Stimulated activated CD8-positive, alpha-beta memory T cell treated with anti-CD3 and anti-CD28 coated beads, Interleukin-2, amount 100 ng/mL, for 1 hour (primary cell): ENCODE measurements at regions not wholly inside any gene's neighbourhood (a gene's known extent, or its start where the extent isn't known, plus 50 kb on each side); places are given as distances from the start of the nearest gene placed in this dataset.

Source experiments
- DNase-seq, 2 donors: peaks; one replicate each; pipeline ENCODE4 v3.0.0-alpha.2; 2020; ENCODE audit warnings: low read depth in 2 of 2

DNA sequence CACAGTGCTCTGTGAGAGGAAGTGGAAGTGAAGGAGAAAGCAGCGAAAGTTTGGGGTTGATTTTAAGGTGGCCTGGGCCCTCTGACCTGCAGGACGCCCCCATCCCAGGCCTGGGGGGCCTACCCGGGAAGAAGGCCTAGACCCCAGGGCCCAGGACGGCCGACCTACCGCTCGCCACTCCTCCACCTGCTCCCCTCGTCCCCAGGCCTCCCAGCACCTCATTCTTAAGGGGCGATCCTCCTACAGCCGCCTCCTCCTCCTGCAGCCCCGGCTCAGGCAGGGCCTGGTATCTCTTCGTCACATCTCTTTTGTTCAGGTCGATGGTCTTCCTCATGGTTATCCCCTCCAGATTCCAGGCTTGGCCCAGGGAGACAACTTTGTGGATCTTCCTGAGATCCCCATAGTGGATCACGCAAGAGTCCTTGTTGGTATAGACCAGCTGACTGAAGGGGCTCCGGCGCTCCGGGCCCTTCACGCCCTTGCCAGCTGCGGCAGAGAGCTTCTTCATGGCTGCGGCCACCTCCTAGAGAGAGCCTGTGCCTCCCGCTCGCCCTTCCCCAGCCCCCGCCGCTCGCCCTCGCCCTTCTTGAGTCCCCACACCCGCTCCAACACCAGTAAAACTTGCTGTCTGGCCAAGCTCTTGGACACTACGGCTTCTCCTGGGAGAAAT is 117.5 kb downstream of the OR13A1 start:
- no peak for DNase-seq

DNA sequence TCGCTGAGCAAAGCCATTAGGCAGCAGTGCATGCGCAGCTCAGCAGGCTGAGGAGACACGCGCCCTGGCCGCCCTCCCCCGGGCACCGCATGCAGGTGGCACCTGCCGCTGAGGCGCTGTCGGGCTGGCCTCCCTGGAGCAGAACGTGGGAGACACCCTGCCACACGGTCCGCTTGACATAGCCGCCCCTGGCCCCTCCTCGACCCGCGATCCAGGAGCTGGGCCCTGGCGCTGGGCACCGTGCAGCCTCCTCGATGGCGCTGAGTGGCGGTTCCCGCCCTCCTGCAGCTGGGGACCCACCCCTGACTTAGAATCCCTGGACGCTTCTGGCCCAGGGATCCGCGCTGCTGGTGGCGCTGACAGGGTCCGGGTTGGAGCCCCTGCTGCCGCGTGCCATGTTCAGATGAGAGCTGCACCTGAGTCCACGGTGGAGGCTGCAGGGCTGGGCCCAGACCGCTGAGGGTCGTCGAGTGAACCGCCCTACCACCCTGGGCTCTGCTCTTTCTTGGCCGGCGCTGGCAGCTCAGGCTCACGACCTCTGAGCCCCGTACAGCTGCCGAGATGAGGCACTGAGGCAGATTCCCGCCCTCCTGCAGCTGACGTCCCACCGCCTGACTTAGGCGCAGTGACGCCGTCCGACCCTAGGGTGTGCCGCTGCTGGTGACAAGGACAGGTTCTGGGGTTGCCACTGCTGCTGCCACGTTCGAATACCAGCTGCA is 116.8 kb downstream of the OR13A1 start:
- no peak for DNase-seq

DNA sequence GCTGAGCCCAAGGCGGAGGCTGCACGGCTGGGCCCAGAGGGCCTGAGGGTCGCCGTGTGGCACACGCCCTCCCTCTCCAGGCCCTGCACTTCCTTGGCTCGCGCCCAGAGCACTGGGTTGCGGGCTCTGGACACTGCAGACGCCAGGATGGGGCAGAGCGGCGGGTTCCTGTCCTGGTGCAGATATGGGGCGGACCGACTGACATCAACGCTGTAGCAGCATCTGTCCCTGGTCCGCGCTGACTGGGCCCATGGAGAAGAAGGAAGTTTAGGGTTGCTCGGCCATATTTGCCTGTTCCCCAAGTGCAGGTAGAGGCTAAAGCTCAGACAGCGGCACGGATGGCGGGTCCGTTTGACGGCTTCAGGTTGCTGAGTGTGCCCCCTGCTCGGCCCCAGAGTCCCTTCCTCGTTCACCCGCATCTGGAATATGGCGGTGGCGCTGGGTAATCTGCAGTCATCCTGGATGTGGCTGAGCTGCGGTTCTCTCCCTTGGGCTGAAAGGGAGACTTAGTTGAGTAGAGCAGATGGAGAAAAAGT is 116.1 kb downstream of the OR13A1 start:
- no peak for DNase-seq

DNA sequence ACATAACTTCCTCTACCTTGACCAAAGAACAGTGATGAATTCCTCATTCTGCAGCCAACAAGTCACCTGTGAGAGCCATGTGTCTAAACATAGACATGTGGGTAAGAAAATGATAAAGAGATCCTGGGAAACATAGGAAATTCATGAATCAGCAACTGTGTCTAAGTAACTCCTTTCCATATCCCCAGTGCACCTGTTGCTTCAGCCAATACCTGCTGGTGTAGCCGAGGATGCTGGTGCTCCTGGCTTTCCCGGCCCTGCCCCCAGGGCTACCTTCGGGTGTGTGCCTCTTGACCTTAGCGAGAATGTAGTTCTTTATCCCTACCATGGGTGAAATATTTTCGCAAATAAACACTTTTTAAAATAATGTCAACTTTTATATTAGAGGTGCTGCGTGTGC is 114.1 kb downstream of the OR13A1 start:
- no peak for DNase-seq

DNA sequence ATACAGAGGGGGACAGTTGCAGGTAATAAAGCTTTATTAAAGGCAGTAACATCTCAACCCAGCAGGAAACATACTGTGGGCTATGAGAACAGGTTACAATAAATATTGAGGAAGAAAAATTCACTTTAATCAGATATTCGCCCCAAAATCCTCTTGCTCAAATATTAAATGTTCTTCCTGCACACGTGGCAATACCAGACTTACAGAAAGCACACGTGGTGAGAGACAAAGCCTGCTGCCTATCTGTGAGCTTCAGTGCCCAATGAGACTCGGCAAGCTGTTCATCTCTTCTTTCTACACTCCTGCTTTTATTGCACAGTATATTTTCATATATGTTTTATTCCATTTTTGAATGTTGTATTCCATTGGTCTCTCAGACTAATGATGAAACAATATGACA is 113.2 kb downstream of the OR13A1 start:
- DNase-seq: no peak

DNA sequence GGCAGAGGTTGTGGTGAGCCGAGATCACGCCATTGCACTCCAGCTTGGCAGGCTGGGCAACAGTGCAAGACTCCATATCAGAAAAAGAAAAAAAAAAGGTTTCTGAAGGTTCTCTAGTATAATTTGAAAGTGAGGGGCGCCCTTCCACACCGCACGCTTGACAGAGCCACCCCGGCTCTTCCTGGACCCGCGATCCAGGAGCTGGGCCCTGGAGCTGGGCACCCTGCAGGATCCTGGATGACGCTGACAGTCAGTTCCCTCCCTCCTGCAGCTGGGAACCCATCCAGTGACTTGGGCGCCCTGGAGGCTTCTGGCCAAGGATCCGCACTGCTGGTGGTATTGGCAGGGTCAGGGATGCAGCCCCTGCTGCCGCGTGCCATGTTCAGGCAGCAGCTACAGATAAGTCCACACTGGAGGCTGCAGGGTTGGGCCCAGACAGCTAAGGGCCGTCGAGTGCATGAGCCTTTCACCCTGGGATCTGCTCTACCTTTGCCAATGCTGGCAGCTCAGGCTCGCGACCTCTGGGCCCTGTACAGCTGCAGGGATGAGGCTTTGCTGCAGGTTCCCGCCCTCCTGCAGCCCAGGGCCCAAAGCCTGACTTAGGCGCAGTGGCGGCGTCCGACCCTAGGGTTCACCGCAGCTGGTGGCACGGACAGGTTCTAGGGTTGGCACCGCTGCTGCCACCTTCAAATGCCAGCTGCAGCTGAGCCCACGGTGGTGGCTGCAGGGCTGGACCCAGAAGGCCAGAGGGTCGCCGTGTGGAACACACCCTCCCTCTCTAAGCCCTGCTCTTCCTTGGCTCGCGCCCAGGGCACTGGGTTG is 110.2 kb downstream of the OR13A1 start:
- no peak for DNase-seq

DNA sequence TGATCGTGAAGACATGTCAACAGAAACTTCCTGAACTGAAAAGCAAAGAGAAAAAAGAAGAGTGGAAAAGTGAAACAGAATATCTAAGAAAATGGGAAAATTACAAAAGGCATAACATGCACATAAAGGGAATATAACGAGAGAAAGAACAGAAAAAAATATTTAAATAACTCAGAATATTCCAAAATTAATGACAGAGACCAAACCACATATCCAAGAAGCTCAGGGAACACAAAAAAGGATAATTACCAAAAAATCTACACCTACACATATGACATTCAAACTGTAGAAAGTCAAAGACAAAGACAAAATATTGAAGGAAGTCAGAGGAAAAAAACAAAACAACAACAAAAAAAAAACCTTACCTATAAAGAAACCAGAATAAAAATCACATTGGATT is 105.5 kb downstream of the OR13A1 start:
- DNase-seq: no peak

DNA sequence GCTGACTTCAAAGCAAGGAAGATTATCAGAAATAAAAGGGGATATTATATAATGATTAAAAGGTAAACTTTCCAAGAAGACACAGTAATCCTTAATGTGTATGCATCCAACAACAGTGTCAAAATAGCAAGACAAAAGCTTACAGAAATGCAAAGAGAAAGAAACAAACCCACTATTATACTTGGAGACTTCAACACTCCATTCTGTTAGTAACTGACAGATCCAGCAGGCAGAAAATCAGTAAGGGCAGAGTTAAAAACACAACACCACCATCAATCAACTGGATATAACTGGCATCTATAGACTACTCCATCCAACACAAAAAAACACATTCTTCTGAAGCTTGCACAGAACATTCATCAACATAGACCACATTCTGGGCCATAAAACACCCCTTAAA is 103.8 kb downstream of the OR13A1 start:
- no peak for DNase-seq

DNA sequence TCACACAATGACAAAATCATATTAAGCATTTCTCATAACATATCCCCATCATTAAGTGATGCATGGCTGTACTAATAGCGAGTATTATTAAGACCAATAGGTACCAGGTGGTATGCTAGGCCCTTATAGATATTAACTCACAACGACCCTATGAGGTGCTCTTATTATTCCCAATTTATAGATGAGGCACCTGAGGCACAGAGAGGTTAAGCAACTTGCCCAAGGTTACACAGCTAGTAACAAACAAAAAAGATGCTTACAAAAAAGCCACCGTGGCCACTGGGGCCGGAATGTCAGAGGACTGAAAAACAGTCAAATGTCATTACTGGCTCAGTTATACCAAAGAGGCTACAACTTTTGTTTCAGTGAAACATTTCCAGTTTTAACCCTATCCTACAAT is 96.0 kb downstream of the OR13A1 start:
- no peak for DNase-seq

DNA sequence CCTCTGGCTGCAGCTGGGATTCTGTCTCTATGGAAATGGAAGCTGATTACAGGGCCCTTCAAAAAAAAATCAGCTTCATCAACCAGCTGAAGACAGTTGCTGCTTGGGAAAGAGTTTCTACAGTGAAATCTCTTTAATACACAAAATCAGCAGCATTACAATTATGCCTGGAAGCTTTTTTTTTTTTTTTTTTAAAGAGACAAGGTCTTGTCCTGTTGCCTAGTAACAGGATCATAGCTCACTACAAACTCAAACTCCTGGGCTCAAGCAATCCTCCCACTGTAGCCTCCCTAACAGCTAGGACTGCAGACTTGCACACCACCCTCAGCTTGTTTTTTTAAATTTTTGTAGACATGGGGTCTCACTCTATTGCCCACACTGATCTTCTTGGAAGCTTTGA is 94.5 kb downstream of the OR13A1 start:
- no peak for DNase-seq

DNA sequence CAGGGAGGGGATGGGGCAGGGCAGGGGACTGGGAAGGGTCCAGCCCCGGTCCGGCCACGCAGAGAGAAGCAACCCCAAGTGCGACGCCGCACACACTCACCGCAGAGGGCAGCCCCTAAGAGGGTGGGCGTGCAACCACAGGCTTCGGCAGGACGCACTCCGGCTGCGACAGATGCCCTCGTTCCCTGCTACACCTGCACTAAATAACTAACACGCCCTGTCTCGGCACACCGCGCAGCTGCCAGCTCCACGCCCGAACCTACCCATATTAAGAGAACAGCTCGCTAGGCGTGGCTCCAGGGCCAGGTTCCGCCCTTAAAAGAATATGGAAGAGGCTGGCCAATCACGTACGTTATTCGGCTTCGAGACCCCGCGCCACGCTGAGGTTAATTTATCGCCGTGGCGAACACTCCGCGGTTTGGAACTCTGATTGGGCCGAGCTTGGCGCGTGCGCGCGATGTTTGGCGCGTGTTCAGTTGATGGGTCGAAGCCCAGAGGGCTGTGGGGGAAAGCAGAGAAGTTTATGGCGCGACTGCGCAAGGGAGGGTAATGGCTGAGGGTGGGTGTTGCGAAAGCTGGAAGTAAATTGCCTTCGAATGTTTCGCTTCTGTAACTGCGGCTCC is 91.1 kb downstream of the OR13A1 start:
- DNase-seq: no peak

DNA sequence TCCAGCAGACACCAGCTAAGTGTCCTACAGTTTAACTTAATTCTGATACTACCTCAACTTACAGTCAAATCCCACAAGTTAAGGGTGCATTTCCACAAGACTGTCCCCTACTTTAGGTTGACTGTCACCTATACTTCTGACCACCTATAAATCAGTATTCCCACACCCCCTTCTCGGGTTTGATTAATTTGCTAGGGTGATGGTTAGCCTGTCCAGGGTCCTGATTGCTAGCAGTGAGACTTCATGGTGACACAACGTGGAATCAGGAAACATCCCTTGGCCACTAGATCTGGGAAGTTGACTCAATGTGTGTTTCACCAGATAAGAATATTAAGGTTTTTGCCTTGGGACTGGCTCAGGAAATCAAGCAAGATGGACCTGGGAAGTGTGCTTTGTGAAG is 88.4 kb downstream of the OR13A1 start:
- DNase-seq: no peak

DNA sequence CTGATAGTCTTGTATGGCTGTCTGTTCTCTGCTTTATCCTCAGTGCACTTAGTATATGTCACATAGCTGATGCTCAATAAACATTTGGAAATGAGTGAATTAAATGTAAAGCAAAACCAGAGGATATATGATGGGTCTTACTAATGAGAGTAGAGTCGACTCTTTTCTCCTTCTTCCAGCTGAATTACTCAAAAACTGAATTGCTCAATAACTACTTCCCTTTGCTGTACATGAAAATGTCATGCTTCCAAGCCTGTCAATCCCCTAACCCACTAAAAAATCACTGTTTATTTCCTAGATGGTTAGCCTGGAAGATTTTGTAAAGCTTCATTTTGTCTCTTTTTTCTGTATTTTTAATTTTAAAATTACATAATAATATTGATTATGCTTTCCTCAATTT is 88.0 kb downstream of the OR13A1 start:
- no peak for DNase-seq

DNA sequence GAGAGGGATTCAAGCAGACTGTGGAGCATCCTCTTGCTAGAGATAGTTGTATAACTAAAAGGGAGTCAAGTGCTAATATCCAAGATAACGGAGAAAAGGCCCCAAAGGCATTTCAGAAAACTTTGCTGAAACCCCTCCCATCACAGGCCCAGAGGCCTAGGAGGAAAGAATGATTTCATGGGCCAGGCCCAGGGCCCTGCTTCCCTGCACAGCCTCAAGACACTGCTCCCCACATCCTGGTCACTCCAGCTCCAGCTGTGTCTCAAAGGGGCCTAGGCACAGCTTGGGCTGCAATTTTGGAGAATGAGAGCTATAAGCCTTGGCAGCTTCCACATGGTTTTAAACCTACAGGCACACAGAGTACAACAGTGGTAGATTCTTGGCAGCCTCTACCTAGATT is 85.6 kb downstream of the OR13A1 start:
- no peak for DNase-seq

DNA sequence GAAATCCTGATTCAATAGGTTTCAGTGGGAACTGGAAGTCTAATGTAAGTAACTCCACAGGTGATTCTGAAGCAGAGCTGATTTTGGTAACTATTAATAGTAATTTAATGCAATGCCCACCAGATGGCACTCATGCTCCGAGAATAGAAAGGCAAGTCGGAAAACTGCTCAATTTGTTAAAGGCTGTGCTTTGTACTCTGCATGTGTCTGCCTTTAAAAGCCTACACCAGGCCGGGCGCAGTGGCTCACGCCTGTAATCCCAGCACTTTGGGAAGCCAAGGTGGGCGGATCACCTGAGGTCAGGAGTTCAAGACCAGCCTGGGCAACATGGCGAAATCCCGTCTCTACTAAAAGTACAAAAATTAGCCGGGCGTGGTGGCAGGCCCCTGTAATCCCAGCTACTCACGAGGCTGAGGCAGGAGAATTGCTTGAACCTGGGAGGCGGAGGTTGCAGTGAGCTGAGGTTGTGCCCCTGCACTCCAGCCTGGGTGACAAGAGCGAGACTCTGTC is 80.1 kb downstream of the OR13A1 start:
- peak; percentile 15 to 33 for DNase-seq

DNA sequence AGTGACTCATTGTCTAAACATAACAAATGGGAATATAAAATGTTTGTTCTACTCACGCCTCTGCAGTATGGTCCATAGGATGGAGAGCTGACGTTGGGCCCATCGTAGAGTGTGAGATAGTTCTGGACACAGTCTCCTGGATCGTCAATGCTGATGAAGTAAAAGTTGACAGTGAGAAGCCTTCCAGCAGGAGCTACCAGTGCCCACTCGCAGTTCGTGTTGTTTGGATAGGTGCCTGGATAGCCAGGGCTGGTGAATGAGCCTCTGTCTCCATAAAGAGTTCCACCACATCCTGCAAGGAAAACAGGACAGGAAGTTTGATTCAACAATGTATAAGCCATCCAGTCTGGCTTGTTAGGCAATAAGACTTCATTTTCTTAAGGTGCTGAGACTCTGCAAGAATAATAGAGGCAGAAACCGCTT is 79.6 kb downstream of the OR13A1 start:
- DNase-seq: no peak

DNA sequence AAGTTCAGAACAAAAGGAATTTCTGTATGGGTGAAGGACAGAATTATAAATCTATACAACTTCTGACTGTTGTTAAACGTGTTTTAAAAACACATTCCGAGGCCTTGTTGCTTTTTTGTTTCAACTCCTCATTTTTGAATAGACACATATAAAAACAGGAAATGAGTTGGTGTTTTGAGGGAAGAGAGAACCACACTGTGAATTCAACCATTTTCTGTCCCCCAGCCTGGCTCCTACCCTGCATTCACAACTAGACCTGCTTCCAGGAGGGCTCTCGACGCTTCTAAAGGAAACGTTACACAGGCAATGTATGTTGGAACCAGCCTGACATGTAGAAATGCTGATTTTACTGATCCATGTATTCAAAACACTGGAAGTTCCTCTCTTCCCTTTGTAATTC is 76.5 kb downstream of the OR13A1 start:
- DNase-seq: no peak

DNA sequence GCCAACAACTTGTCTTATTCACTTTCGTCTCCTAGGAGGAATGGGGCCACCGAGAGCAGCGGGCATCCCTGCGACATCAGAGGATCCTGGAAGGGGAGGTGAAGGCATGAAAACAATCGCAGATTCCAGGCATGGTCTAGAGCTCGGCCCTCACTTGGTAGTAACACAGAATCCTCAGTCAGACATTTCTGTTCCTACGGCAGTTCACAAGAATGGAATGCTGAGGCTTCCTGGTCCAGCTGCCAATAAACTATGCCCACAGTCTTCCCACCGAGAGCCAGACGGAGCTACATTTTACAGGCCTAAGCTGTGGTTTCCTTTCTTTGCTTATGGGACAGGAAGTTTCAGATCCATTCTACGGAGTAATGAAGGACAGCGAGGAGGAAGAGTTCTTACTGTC is 75.8 kb downstream of the OR13A1 start:
- no peak for DNase-seq

DNA sequence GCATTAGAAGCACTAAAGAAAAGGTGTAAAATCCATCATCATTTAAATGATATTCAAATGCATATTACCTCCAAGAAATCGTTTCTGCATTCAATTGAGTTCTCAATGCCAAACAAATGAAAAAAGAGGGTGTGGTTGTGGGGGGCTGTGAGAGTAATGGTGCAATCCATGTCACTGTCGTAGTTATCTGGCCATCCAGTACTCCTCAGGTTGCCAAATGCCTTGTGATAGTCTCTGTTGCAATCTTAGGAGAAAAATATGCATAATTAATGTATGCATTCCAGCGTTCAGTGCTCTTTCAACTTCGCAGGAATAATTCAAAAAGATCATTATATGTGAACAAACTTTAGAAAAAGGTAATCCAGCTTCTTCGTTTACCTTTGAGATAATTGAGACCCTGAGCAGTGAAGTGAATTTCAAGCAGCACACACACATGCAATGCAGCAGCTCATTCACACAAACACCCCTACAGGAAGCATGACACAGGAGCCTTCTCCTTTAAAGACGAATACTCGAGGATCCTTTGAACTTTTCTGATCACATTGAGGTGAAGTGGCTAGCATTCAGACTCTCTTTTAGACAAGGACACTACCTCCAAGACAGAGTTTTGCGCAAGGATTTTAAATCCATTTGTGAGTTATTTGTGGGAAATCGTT is 73.4 kb downstream of the OR13A1 start:
- no peak for DNase-seq

DNA sequence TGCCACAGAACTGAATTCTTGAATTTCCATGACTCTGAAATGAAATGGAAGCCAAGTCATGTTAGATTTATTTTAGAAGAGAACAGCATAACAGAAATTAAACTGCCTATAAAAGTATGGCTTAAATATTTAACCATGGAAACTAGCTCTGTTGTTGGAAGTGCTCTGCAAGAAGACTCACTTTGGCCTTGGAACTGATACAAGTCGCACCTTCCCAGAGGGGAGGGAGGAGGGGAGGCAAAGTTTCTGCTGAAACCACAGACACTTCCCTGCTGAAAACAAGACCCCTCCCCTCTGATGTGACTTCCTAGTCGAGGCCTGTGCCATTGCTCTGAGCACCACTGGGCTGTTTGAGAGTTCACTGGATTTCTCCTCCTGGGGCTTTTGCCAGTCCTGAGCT is 72.1 kb downstream of the OR13A1 start:
- no peak for DNase-seq

DNA sequence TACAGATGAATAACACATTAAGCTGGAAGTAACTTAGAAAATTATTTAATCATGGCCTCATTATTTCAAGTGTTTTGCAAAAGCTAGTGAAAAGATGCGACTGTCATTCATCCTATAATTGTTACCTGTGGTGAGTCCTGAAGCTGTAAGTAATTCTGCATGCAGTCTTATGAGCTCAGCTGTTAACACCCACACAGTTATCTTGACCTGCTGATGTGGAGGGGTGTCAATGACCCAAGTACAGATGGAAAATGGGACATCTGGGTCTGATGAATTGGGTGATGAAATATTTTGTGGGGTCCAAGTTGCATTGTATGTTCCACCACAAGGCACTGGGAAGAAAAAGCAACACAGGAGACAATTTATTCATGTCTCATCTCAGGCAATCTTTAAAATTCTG is 68.9 kb downstream of the OR13A1 start:
- no peak for DNase-seq
